ENCODE measurements at regions not wholly inside any gene's neighbourhood (a gene's known extent, or its start where the extent isn't known, plus 50 kb on each side); places are given as distances from the start of the nearest gene placed in this dataset.

DNA sequence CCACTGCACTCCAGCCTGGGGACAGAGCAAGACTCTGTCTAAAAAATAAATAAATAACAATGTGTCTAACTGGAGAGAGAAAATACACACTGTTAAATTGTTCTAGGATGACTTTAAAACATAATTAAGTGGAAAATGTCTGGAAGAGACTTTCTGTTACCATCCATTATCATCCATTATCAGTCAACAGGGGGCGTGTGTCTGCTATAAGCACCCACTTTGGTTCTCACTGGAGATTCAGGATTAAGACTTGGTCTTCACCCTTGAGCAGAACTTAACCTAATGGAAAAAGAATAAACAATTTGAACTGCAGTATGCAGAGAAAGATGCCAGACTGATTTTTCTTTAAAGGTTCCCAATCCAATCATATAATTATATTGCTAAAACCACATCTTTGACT lies 999.8 kb upstream of the GYPC start:
- TF ChIP-seq, protein P1, sequence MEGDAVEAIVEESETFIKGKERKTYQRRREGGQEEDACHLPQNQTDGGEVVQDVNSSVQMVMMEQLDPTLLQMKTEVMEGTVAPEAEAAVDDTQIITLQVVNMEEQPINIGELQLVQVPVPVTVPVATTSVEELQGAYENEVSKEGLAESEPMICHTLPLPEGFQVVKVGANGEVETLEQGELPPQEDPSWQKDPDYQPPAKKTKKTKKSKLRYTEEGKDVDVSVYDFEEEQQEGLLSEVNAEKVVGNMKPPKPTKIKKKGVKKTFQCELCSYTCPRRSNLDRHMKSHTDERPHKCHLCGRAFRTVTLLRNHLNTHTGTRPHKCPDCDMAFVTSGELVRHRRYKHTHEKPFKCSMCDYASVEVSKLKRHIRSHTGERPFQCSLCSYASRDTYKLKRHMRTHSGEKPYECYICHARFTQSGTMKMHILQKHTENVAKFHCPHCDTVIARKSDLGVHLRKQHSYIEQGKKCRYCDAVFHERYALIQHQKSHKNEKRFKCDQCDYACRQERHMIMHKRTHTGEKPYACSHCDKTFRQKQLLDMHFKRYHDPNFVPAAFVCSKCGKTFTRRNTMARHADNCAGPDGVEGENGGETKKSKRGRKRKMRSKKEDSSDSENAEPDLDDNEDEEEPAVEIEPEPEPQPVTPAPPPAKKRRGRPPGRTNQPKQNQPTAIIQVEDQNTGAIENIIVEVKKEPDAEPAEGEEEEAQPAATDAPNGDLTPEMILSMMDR (IDR thresholded peaks at IDR 0.05), result no peak
- TF ChIP-seq POLR2A (IDR thresholded peaks at IDR 0.05), result no peak
- TF ChIP-seq POLR2AphosphoS5 (IDR thresholded peaks at IDR 0.05), result no peak
